ENCODE measurements at regions not wholly inside any gene's neighbourhood (a gene's known extent, or its start where the extent isn't known, plus 50 kb on each side); places are given as distances from the start of the nearest gene placed in this dataset.
"Not testable (repeated sequence)": the region's sequence is repeated elsewhere in the genome, so short reads cannot be mapped to it uniquely, and the experiment has no call there.

DNA sequence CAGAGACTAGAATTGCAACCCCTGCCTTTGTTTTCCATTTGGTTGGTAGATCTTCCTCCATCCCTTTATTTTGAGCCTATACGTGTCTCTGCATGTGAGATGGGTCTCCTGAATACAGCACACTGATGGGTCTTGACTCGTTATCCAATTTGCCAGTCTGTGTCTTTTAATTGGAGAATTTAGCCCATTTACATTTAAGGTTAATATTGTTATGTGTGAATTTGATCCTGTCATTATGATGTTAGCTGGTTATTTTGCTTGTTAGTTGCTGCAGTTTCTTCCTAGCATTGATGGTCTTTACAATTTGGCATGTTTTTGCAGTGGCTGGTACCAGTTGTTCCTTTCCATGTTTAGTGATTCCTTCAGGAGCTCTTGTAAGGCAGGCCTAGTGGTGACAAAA lies 182.5 kb downstream of the MTCL1 start:
- TF ChIP-seq POLR2A, POLR2AphosphoS5 (IDR thresholded peaks at IDR 0.05): not testable (repeated sequence)
- TF ChIP-seq, protein P1, sequence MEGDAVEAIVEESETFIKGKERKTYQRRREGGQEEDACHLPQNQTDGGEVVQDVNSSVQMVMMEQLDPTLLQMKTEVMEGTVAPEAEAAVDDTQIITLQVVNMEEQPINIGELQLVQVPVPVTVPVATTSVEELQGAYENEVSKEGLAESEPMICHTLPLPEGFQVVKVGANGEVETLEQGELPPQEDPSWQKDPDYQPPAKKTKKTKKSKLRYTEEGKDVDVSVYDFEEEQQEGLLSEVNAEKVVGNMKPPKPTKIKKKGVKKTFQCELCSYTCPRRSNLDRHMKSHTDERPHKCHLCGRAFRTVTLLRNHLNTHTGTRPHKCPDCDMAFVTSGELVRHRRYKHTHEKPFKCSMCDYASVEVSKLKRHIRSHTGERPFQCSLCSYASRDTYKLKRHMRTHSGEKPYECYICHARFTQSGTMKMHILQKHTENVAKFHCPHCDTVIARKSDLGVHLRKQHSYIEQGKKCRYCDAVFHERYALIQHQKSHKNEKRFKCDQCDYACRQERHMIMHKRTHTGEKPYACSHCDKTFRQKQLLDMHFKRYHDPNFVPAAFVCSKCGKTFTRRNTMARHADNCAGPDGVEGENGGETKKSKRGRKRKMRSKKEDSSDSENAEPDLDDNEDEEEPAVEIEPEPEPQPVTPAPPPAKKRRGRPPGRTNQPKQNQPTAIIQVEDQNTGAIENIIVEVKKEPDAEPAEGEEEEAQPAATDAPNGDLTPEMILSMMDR (IDR thresholded peaks at IDR 0.05), result not testable (repeated sequence)

Measured in suprapubic skin (tissue), 4 donors.